ENCODE measurements at regions not wholly inside any gene's neighbourhood (a gene's known extent, or its start where the extent isn't known, plus 50 kb on each side); places are given as distances from the start of the nearest gene placed in this dataset.

GRCh38 chr12:78316136-78316535 lies 485.4 kb downstream of the NAV3 start:
- H3K36me3 Mint-ChIP-seq (ENCODE audit: low read depth) = no peaks in the 10 kb centered on the region
- no peak overlapping the region for H3K4me3 Mint-ChIP-seq
- no peaks in the 10 kb centered on the region for H3K4me1 ChIP-seq (ENCODE audit: insufficient read depth, low read length)
- no peaks in the 10 kb centered on the region for H3K9me3 Mint-ChIP-seq
- H3K27ac ChIP-seq (ENCODE audit: low read depth in 1 of 2, low read length in 2 of 2) = no peak overlapping the region
- no peak overlapping the region for H3K4me3 ChIP-seq (ENCODE audit: low read length)
- TF ChIP-seq CTCF (IDR thresholded peaks at IDR 0.05) = no peak
- H3K36me3 ChIP-seq (ENCODE audit: insufficient read depth, low read length) = no peaks in the 10 kb centered on the region
- intact Hi-C loops (cut with DNase I, micrococcal nuclease) = no loop called here
- H3K27me3 Mint-ChIP-seq = no peaks in the 10 kb centered on the region
- H3K27ac Mint-ChIP-seq = no peak overlapping the region
- DNase-seq (no peak), ATAC-seq (ENCODE audit: poor library complexity) (no peak)
- ChIA-PET CTCF (no interaction called here), POLR2A (no interaction called here)
- H3K27me3 ChIP-seq (ENCODE audit: control insufficient read depth in 1 of 2, insufficient read depth in 2 of 2, low read length in 2 of 2) = no peaks in the 10 kb centered on the region
- no peaks in the 10 kb centered on the region for H3K4me1 Mint-ChIP-seq (ENCODE audit: low read depth)
- no peaks in the 10 kb centered on the region for H3K9me3 ChIP-seq (ENCODE audit: control insufficient read depth in 1 of 2, insufficient read depth in 1 of 2, low read length in 2 of 2)

GRCh38 chr12:78316631-78317468 lies 486.2 kb downstream of the NAV3 start:
- Histone ChIP-seq H3K4me1 (ENCODE audit: insufficient read depth, low read length) (no peaks in the 10 kb centered on the region), H3K4me3 (ENCODE audit: low read length) (no peak overlapping the region), H3K27me3 (ENCODE audit: control insufficient read depth in 1 of 2, insufficient read depth in 2 of 2, low read length in 2 of 2) (no peaks in the 10 kb centered on the region), H3K36me3 (ENCODE audit: insufficient read depth, low read length) (no peaks in the 10 kb centered on the region), H3K27ac (ENCODE audit: low read depth in 1 of 2, low read length in 2 of 2) (no peak overlapping the region), H3K9me3 (ENCODE audit: control insufficient read depth in 1 of 2, insufficient read depth in 1 of 2, low read length in 2 of 2) (no peaks in the 10 kb centered on the region)
- DNase-seq (no peak), ATAC-seq (ENCODE audit: poor library complexity) (no peak)
- no peak for TF ChIP-seq CTCF (IDR thresholded peaks at IDR 0.05)
- ChIA-PET POLR2A (no interaction called here), CTCF (no interaction called here)
- Mint-ChIP-seq H3K4me1 (ENCODE audit: low read depth) (no peaks in the 10 kb centered on the region), H3K27ac (no peak overlapping the region), H3K4me3 (no peak overlapping the region), H3K9me3 (peaks cover 3% of the 10 kb centered on the region), H3K36me3 (ENCODE audit: low read depth) (no peaks in the 10 kb centered on the region), H3K27me3 (no peaks in the 10 kb centered on the region)
- intact Hi-C loops (cut with DNase I, micrococcal nuclease) = no loop called here

GRCh38 chr12:78321696-78322095 lies 491.0 kb downstream of the NAV3 start:
- CTCF ChIA-PET = no interaction called here

More at GRCh38 chr12:78321696-78322095, 491.0 kb downstream of the NAV3 start:
- TF ChIP-seq CTCF (IDR thresholded peaks at IDR 0.05) = no peak
- H3K27ac Mint-ChIP-seq = no peak overlapping the region
- H3K27me3 Mint-ChIP-seq = no peaks in the 10 kb centered on the region
- no peak overlapping the region for H3K4me3 ChIP-seq (ENCODE audit: low read length)
- peaks cover 5% of the 10 kb centered on the region for H3K9me3 Mint-ChIP-seq
- DNase-seq (no peak), ATAC-seq (ENCODE audit: poor library complexity) (no peak)
- H3K4me3 Mint-ChIP-seq = no peak overlapping the region
- no peaks in the 10 kb centered on the region for H3K4me1 Mint-ChIP-seq (ENCODE audit: low read depth)
- no peaks in the 10 kb centered on the region for H3K4me1 ChIP-seq (ENCODE audit: insufficient read depth, low read length)
- POLR2A ChIA-PET = no interaction called here
- intact Hi-C loops (cut with DNase I, micrococcal nuclease) = no loop called here
- H3K9me3 ChIP-seq (ENCODE audit: control insufficient read depth in 1 of 2, insufficient read depth in 1 of 2, low read length in 2 of 2) = no peaks in the 10 kb centered on the region
- no peaks in the 10 kb centered on the region for H3K36me3 ChIP-seq (ENCODE audit: insufficient read depth, low read length)
- no peak overlapping the region for H3K27ac ChIP-seq (ENCODE audit: low read depth in 1 of 2, low read length in 2 of 2)
- H3K27me3 ChIP-seq (ENCODE audit: control insufficient read depth in 1 of 2, insufficient read depth in 2 of 2, low read length in 2 of 2) = no peaks in the 10 kb centered on the region
- no peaks in the 10 kb centered on the region for H3K36me3 Mint-ChIP-seq (ENCODE audit: low read depth)
